Neural progenitor cell (in vitro differentiated cells): ENCODE measurements at regions not wholly inside any gene's neighbourhood (a gene's known extent, or its start where the extent isn't known, plus 50 kb on each side); places are given as distances from the start of the nearest gene placed in this dataset.

Experiments
- DNase-seq: peaks from one replicate; pipeline ENCODE4 v3.0.0-alpha.2; 2016; ENCODE audit warnings: low spot score
- H2AFZ ChIP-seq: fragments of 200-600 bp; sonication (generic); replicated peaks from 2 replicates; pipeline ENCODE4 v1.6.1; 2016; ENCODE audit warnings: antibody characterized with exemption
- H3F3A ChIP-seq: fragments of 200-600 bp; sonication (generic); 2 replicates; pipeline ENCODE4 v1.6.1; 2016; ENCODE audit warnings: antibody characterized with exemption, low read depth
- H3K27ac ChIP-seq: fragments of 200-600 bp; sonication (generic); 2 replicates; pipeline ENCODE4 v1.5.1; 2016; ENCODE audit warnings: mild to moderate bottlenecking
- H3K27me3 ChIP-seq: fragments of 200-600 bp; sonication (generic); 2 replicates; pipeline ENCODE4 v1.6.1; 2016; ENCODE audit warnings: mild to moderate bottlenecking, moderate library complexity
- H3K36me3 ChIP-seq: fragments of 200-600 bp; sonication (generic); 2 replicates; pipeline ENCODE4 v1.5.1; 2016
- H3K4me1 ChIP-seq: fragments of 200-600 bp; sonication (generic); 2 replicates; pipeline ENCODE4 v1.6.1; 2016; ENCODE audit warnings: mixed run types
- H3K4me2 ChIP-seq: fragments of 200-600 bp; sonication (generic); 2 replicates; pipeline ENCODE4 v1.6.1; 2016
- H3K4me3 ChIP-seq: fragments of 200-600 bp; sonication (generic); 2 replicates; pipeline ENCODE4 v1.5.1; 2016
- H3K79me2 ChIP-seq: fragments of 200-600 bp; sonication (generic); 2 replicates; pipeline ENCODE4 v1.6.1; 2016; ENCODE audit warnings: low read depth
- H3K9ac ChIP-seq: fragments of 200-600 bp; sonication (generic); 2 replicates; pipeline ENCODE4 v1.6.1; 2016
- H3K9me3 ChIP-seq: fragments of 200-600 bp; sonication (generic); 2 replicates; pipeline ENCODE4 v1.5.1; 2016; ENCODE audit warnings: low read depth
- H4K20me1 ChIP-seq: fragments of 200-600 bp; sonication (generic); 2 replicates; pipeline ENCODE4 v1.6.1; 2016; ENCODE audit warnings: low read depth
- H3K27ac Mint-ChIP-seq: 3 replicates; pipeline ENCODE4 v1.8.0; 2021; ENCODE audit warnings: mixed read lengths
- H3K27me3 Mint-ChIP-seq: 2 replicates; pipeline ENCODE4 v1.8.0; 2022; ENCODE audit warnings: low read depth, mild to moderate bottlenecking, inconsistent platforms, moderate library complexity, mixed read lengths; ENCODE audit not compliant: insufficient read depth
- H3K36me3 Mint-ChIP-seq: 3 replicates; pipeline ENCODE4 v1.8.0; 2021; ENCODE audit warnings: mixed read lengths
- H3K4me1 Mint-ChIP-seq: 3 replicates; pipeline ENCODE4 v1.8.0; 2021; ENCODE audit warnings: mixed read lengths
- H3K4me3 Mint-ChIP-seq: 3 replicates; pipeline ENCODE4 v1.8.0; 2021; ENCODE audit warnings: mild to moderate bottlenecking, moderate library complexity, mixed read lengths
- H3K9me3 Mint-ChIP-seq: 3 replicates; pipeline ENCODE4 v1.8.0; 2020; ENCODE audit warnings: mixed read lengths
- EZH2 ChIP-seq: fragments of 200-600 bp; sonication (generic); IDR thresholded peaks from 2 replicates; pipeline ENCODE4 v1.6.1; 2017; ENCODE audit warnings: antibody characterized with exemption, mild to moderate bottlenecking, moderate library complexity
- EZH2phosphoT487 ChIP-seq: fragments of 200-600 bp; sonication (generic); IDR thresholded peaks from 2 replicates; pipeline ENCODE4 v1.6.1; 2017; ENCODE audit warnings: antibody characterized with exemption
- TF ChIP-seq, protein P1 (sequence below): fragments of 200-600 bp; sonication (generic); IDR thresholded peaks from 2 replicates; pipeline ENCODE4 v1.5.1; 2017; ENCODE audit warnings: antibody characterized with exemption, mild to moderate bottlenecking

DNA sequence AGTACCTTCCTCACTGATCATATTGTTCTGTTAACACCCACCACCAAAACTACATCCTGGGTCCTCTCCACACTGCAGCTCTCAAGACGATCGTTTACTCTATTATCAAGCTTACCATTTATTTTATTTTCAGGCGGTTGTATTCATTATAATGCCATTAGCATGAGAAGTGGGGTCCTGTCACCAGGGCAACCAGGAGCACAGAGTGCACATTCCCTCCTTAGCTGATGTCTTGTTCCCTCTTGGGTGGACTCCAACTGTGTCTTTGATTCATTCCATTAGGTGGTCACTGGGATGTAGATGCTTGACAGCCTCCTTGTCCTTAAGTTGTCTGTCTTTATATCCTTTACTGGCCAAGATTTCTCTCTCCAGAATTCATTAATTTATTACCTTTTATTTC is 965.9 kb upstream of the EEF2KMT start:
- no peak overlapping the region for H3K27ac Mint-ChIP-seq
- Histone ChIP-seq H3K4me3 (no peak overlapping the region), H3K9me3 (no peaks in the 10 kb centered on the region), H3F3A (no peaks in the 10 kb centered on the region), H3K4me1 (peaks cover 4% of the 10 kb centered on the region), H3K36me3 (no peaks in the 10 kb centered on the region), H3K79me2 (no peaks in the 10 kb centered on the region), H2AFZ (no peak overlapping the region), H3K9ac (no peak overlapping the region), H3K27ac (no peak overlapping the region), H3K27me3 (no peaks in the 10 kb centered on the region), H3K4me2 (no peak overlapping the region), H4K20me1 (no peaks in the 10 kb centered on the region)
- no peak overlapping the region for H3K4me3 Mint-ChIP-seq
- no peak for DNase-seq
- TF ChIP-seq, protein P1, sequence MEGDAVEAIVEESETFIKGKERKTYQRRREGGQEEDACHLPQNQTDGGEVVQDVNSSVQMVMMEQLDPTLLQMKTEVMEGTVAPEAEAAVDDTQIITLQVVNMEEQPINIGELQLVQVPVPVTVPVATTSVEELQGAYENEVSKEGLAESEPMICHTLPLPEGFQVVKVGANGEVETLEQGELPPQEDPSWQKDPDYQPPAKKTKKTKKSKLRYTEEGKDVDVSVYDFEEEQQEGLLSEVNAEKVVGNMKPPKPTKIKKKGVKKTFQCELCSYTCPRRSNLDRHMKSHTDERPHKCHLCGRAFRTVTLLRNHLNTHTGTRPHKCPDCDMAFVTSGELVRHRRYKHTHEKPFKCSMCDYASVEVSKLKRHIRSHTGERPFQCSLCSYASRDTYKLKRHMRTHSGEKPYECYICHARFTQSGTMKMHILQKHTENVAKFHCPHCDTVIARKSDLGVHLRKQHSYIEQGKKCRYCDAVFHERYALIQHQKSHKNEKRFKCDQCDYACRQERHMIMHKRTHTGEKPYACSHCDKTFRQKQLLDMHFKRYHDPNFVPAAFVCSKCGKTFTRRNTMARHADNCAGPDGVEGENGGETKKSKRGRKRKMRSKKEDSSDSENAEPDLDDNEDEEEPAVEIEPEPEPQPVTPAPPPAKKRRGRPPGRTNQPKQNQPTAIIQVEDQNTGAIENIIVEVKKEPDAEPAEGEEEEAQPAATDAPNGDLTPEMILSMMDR: no peak
- TF ChIP-seq EZH2phosphoT487 (no peak), EZH2 (no peak)
- H3K36me3 Mint-ChIP-seq: peaks cover 13% of the 10 kb centered on the region
- no peaks in the 10 kb centered on the region for H3K27me3 Mint-ChIP-seq
- no peaks in the 10 kb centered on the region for H3K9me3 Mint-ChIP-seq
- H3K4me1 Mint-ChIP-seq: peaks cover 55% of the 10 kb centered on the region

DNA sequence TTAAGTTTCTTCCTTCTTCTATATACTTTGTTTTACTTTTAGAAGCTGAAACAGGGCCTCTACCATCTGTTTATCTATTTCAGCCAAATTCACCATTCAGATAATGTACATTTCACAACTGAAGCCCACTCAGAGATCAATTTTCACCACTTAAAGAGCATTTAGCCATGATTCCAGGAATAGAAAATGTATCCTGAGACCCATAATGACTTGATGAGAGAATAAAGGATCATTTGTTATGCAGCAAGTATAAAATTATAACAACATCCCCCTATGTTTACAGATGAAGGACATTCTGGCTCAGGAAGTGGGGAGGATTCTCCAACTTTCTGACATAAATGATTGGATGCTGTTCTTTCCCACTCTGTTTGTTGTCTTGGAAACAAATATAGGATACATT is 962.1 kb upstream of the EEF2KMT start:
- H3K27me3 ChIP-seq: no peaks in the 10 kb centered on the region
- no peak overlapping the region for H3K27ac ChIP-seq
- no peak overlapping the region for H3K4me3 ChIP-seq
- H3K9ac ChIP-seq: no peak overlapping the region
- no peaks in the 10 kb centered on the region for H3K27me3 Mint-ChIP-seq
- H3K36me3 ChIP-seq: no peaks in the 10 kb centered on the region
- no peaks in the 10 kb centered on the region for H4K20me1 ChIP-seq
- no peak overlapping the region for H3K27ac Mint-ChIP-seq
- H3K4me1 Mint-ChIP-seq: peaks cover 60% of the 10 kb centered on the region
- H3K9me3 ChIP-seq: no peaks in the 10 kb centered on the region
- no peaks in the 10 kb centered on the region for H3K79me2 ChIP-seq
- H3F3A ChIP-seq: no peaks in the 10 kb centered on the region
- H3K9me3 Mint-ChIP-seq: no peaks in the 10 kb centered on the region
- no peak overlapping the region for H3K4me2 ChIP-seq
- no peak for DNase-seq
- TF ChIP-seq, protein P1: no peak
- TF ChIP-seq EZH2: no peak
- no peak for TF ChIP-seq EZH2phosphoT487
- no peak overlapping the region for H2AFZ ChIP-seq
- no peak overlapping the region for H3K4me3 Mint-ChIP-seq
- no peaks in the 10 kb centered on the region for H3K4me1 ChIP-seq
- H3K36me3 Mint-ChIP-seq: peaks cover 6% of the 10 kb centered on the region

DNA sequence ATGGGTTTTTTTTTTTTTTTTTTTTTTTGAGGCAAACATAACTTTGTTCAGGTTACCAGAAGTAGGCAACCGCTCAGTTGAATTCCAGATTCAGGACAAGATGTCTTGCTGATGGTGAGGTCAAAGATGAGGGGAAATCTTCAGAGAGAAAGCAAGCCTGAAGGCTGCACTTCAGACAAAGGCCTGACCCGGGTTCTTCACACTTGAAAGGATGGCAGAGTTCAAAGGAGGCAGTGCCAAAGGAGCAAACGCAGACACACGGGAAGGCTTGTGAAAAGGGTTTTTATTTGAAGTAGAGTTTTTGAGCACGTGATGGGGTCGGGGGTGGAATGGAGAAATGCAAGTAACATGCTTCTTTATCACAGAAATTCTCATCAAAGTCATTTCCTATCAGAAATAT is 960.2 kb upstream of the EEF2KMT start:
- Histone ChIP-seq H3K36me3 (no peaks in the 10 kb centered on the region), H3K9me3 (no peaks in the 10 kb centered on the region), H3K9ac (no peak overlapping the region), H2AFZ (no peak overlapping the region), H3K4me1 (no peaks in the 10 kb centered on the region), H3K4me2 (no peak overlapping the region), H3F3A (no peaks in the 10 kb centered on the region), H3K4me3 (no peak overlapping the region), H3K27me3 (no peaks in the 10 kb centered on the region), H3K27ac (no peak overlapping the region), H4K20me1 (no peaks in the 10 kb centered on the region), H3K79me2 (no peaks in the 10 kb centered on the region)
- Mint-ChIP-seq H3K36me3 (peaks cover 3% of the 10 kb centered on the region), H3K4me3 (no peak overlapping the region), H3K27ac (peak overlapping the region; percentile 83), H3K9me3 (no peaks in the 10 kb centered on the region), H3K27me3 (no peaks in the 10 kb centered on the region), H3K4me1 (peaks cover 49% of the 10 kb centered on the region)
- TF ChIP-seq, protein P1: no peak
- no peak for TF ChIP-seq EZH2
- TF ChIP-seq EZH2phosphoT487: no peak
- DNase-seq: no peak

DNA sequence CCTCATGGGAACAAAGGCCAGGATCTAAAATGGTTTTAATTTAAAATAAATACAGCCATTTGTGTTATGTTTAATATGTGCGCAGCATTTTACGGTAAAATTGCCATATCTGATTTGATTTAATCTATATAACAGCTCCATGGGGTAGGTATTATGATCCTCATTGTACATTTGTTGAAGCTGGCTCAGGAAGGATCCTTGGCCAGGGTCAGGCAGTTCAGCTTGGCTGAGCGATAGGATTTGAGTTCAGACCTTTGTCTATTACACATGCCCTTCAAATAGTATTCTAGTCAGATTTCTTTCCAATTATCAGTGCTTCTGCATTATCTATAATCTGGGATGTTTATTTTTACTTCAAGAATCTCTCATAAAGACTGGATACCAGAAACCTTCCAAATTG is 950.4 kb upstream of the EEF2KMT start:
- H3K36me3 Mint-ChIP-seq: peaks cover 16% of the 10 kb centered on the region
- Histone ChIP-seq H4K20me1 (no peaks in the 10 kb centered on the region), H2AFZ (no peak overlapping the region)

More for the DNA sequence above, 950.4 kb upstream of the EEF2KMT start:
- H3F3A ChIP-seq: no peaks in the 10 kb centered on the region
- Mint-ChIP-seq H3K4me1 (peaks cover 37% of the 10 kb centered on the region), H3K27ac (peak overlapping the region; percentile 59), H3K9me3 (peaks cover 8% of the 10 kb centered on the region), H3K27me3 (peaks cover 2% of the 10 kb centered on the region), H3K4me3 (no peak overlapping the region)
- no peak overlapping the region for H3K27ac ChIP-seq
- no peak overlapping the region for H3K4me3 ChIP-seq
- no peak overlapping the region for H3K4me2 ChIP-seq
- TF ChIP-seq EZH2: no peak
- no peak for TF ChIP-seq EZH2phosphoT487
- TF ChIP-seq, protein P1: no peak
- DNase-seq: no peak
- no peaks in the 10 kb centered on the region for H3K79me2 ChIP-seq
- no peak overlapping the region for H3K9ac ChIP-seq
- H3K9me3 ChIP-seq: no peaks in the 10 kb centered on the region
- H3K4me1 ChIP-seq: peaks cover 11% of the 10 kb centered on the region
- no peaks in the 10 kb centered on the region for H3K36me3 ChIP-seq
- no peaks in the 10 kb centered on the region for H3K27me3 ChIP-seq
